ENCODE measurements at regions not wholly inside any gene's neighbourhood (a gene's known extent, or its start where the extent isn't known, plus 50 kb on each side); places are given as distances from the start of the nearest gene placed in this dataset.

- TF ChIP-seq IRF1 (CRISPR knock-in tag; IDR thresholded peaks at IDR 0.05; ENCODE audit: borderline replicate concordance) (no peak), ASH1L (IDR thresholded peaks at IDR 0.05; ENCODE audit: borderline replicate concordance, low read depth, partially characterized antibody) (no peak), ZNF407 (IDR thresholded peaks at IDR 0.05; ENCODE audit: low read depth) (no peak), CTBP1 (IDR thresholded peaks at IDR 0.05; ENCODE audit: borderline replicate concordance) (no peak), NFATC3 (IDR thresholded peaks at IDR 0.05) (no peak), CTCF (IDR thresholded peaks at IDR 0.05 in 2 of 3, conservative IDR thresholded peaks at IDR 0.05 in 1 of 3; ENCODE audit: insufficient read depth in 2 of 3, low read depth in 1 of 3, low read length in 3 of 3) (no peak), LCOR (CRISPR knock-in tag; IDR thresholded peaks at IDR 0.05) (no peak), KLF10 (CRISPR knock-in tag; IDR thresholded peaks at IDR 0.05) (no peak), CBFB (CRISPR knock-in tag; IDR thresholded peaks at IDR 0.05) (no peak), HNRNPK (IDR thresholded peaks at IDR 0.05; ENCODE audit: low read depth, low read length, poor library complexity, severe bottlenecking) (no peak)
Measured at GRCh38 chr2:215780907-215781685, 232.3 kb downstream of the MREG start (continued).
